Fibroblast of the aortic adventitia (primary cell): ENCODE measurements at regions not wholly inside any gene's neighbourhood (a gene's known extent, or its start where the extent isn't known, plus 50 kb on each side); places are given as distances from the start of the nearest gene placed in this dataset.

ENCODE experiments used
- DNase-seq: peaks from one replicate; pipeline ENCODE4 v3.0.0-alpha.2; 2010; ENCODE audit warnings: low read depth
- H3K4me3 ChIP-seq: 2 replicates; pipeline ENCODE4 v1.5.1; 2011; ENCODE audit warnings: low read depth, mild to moderate bottlenecking, control low read depth, low read length, moderate library complexity
- CTCF ChIP-seq: IDR thresholded peaks from 2 replicates; pipeline ENCODE4 v1.5.1; 2011; ENCODE audit warnings: mild to moderate bottlenecking, low read length, control low read depth, inconsistent platforms; ENCODE audit not compliant: insufficient read depth

- peak; percentile 68 for DNase-seq
- no peak overlapping the region for H3K4me3 ChIP-seq
- TF ChIP-seq CTCF: no peak
Measured at GRCh38 chr10:43931308-43931930, 282.7 kb upstream of the ZNF32 start.

- no peak for DNase-seq
- no peak for TF ChIP-seq CTCF
- no peak overlapping the region for H3K4me3 ChIP-seq
Measured at GRCh38 chr10:43930777-43931176, 282.1 kb upstream of the ZNF32 start.

GRCh38 chr10:43930243-43930642 lies 281.6 kb upstream of the ZNF32 start:
- H3K4me3 ChIP-seq: no peak overlapping the region
- TF ChIP-seq CTCF: no peak

GRCh38 chr10:43929122-43929521 lies 280.4 kb upstream of the ZNF32 start:
- no peak overlapping the region for H3K4me3 ChIP-seq
- no peak for TF ChIP-seq CTCF
- no peak for DNase-seq

More at GRCh38 chr10:43930243-43930642, 281.6 kb upstream of the ZNF32 start:
- no peak for DNase-seq

- H3K4me3 ChIP-seq: no peak overlapping the region
- no peak for DNase-seq
- TF ChIP-seq CTCF: no peak
Measured at GRCh38 chr10:43928425-43928968, 279.8 kb upstream of the ZNF32 start.

GRCh38 chr10:43926875-43927406 lies 278.3 kb upstream of the ZNF32 start:
- no peak overlapping the region for H3K4me3 ChIP-seq
- DNase-seq: no peak
- TF ChIP-seq CTCF: no peak
